ENCODE measurements at regions not wholly inside any gene's neighbourhood (a gene's known extent, or its start where the extent isn't known, plus 50 kb on each side); places are given as distances from the start of the nearest gene placed in this dataset.

- no peaks in the 10 kb centered on the region for H3K36me3 ChIP-seq
- 14 to 51% (median 20%) methylated on average over 3 of the region's 3 CpGs for WGBS, 3 donors
- intact Hi-C loops (cut with DNase I) = no loop called here
- no peak for DNase-seq
- H3K27me3 ChIP-seq = no peaks in the 10 kb centered on the region
- no peaks in the 10 kb centered on the region for H3K4me1 ChIP-seq (ENCODE audit: insufficient read depth)
- TF ChIP-seq CTCF (IDR thresholded peaks at IDR 0.05) (no peak), EP300 (IDR thresholded peaks at IDR 0.05) (no peak), POLR2A (IDR thresholded peaks at IDR 0.05) (no peak)
- H3K27ac ChIP-seq = no peak overlapping the region
- H3K4me3 ChIP-seq = no peak overlapping the region
- no peaks in the 10 kb centered on the region for H3K9me3 ChIP-seq
Measured at GRCh38 chr18:68461481-68462018, 253.4 kb downstream of the TMX3 start.

DNA sequence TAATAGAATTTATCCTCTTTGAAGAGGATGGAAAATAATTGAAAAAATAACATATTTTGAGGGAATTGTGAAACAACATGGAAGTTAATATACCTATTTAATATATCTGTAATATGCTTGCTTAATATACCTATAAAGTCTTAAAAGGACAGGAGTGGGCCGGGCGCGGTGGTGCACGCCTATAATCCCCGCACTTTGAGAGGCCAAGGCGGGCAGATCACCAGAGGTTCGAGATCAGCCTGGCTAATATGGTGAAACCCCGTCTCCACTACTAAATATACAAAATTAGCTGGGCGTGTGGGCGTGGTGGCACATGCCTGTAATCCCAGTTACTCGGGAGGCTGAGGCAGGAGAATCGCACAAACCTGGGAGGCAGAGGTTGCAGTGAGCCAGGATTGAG is 254.9 kb downstream of the TMX3 start:
- Histone ChIP-seq H3K4me1 (ENCODE audit: insufficient read depth) (no peaks in the 10 kb centered on the region), H3K27me3 (no peaks in the 10 kb centered on the region), H3K9me3 (no peaks in the 10 kb centered on the region), H3K4me3 (no peak overlapping the region), H3K36me3 (no peaks in the 10 kb centered on the region), H3K27ac (no peak overlapping the region)
- intact Hi-C loops (cut with DNase I) = no loop called here
- no peak for DNase-seq
- no peak for TF ChIP-seq CTCF (IDR thresholded peaks at IDR 0.05)
- no peak for TF ChIP-seq EP300 (IDR thresholded peaks at IDR 0.05)
- TF ChIP-seq POLR2A (IDR thresholded peaks at IDR 0.05) = no peak
- 93 to 96% (median 96%) methylated on average over 12 of the region's 12 CpGs for WGBS, 3 donors

DNA sequence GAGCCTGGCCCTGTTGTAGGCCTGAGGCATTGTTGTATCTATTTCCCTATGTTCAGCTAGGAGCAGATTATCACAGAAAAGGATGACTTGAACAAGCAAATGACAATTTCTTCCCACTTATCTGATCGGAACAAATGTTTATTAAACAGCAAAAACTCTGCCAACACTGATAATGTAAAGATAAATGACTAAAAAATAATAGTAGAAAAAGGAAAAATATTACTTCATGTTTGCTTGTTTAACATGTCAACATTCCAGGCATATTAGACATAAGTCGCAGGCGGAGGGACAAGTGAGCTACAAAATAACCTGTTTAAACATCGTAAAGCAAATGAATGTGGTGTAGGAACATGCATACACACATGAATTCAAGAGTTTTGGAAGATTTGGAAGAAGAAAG is 257.9 kb downstream of the TMX3 start:
- DNase-seq = no peak
- no peaks in the 10 kb centered on the region for H3K36me3 ChIP-seq
- no peaks in the 10 kb centered on the region for H3K9me3 ChIP-seq
- WGBS, 3 donors = 70 to 90% (median 78%) methylated on average over 4 of the region's 4 CpGs
- no peaks in the 10 kb centered on the region for H3K4me1 ChIP-seq (ENCODE audit: insufficient read depth)
- no peak overlapping the region for H3K27ac ChIP-seq
- TF ChIP-seq POLR2A (IDR thresholded peaks at IDR 0.05) (no peak), CTCF (IDR thresholded peaks at IDR 0.05) (no peak), EP300 (IDR thresholded peaks at IDR 0.05) (no peak)
- no peaks in the 10 kb centered on the region for H3K27me3 ChIP-seq
- intact Hi-C loops (cut with DNase I) = no loop called here
- H3K4me3 ChIP-seq = no peak overlapping the region

DNA sequence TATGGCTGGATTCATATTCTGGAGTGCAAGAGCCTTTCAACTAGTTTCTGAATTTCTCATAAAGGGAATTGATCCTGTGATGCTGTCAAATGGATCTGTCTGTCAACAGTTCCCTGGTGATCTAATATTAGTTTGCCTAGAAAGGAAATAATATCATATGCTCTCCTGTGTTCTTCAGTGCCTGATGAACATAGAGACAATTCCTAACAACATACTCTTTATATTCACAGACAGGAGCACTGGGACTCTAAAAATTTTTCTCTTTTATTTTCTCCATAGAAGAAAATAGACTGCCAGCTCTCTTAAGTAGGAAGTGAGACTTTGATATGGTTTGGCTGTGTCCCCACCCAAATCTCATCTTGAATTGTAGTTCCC is 259.7 kb downstream of the TMX3 start:
- intact Hi-C loops (cut with DNase I) = no loop called here
- Histone ChIP-seq H3K36me3 (no peaks in the 10 kb centered on the region), H3K27me3 (no peaks in the 10 kb centered on the region), H3K9me3 (no peaks in the 10 kb centered on the region), H3K27ac (no peak overlapping the region), H3K4me3 (no peak overlapping the region), H3K4me1 (ENCODE audit: insufficient read depth) (no peaks in the 10 kb centered on the region)
- TF ChIP-seq POLR2A (IDR thresholded peaks at IDR 0.05) (no peak), EP300 (IDR thresholded peaks at IDR 0.05) (no peak), CTCF (IDR thresholded peaks at IDR 0.05) (no peak)
- no peak for DNase-seq

Measured in ovary (tissue), 7 donors.